Ishikawa (cell line): ENCODE measurements at regions not wholly inside any gene's neighbourhood (a gene's known extent, or its start where the extent isn't known, plus 50 kb on each side); places are given as distances from the start of the nearest gene placed in this dataset.

Experiments used
- CEBPB ChIP-seq: IDR thresholded peaks from 2 replicates; pipeline ENCODE4 v1.6.1; 2012
- EP300 ChIP-seq: IDR thresholded peaks from 2 replicates; pipeline ENCODE4 v1.6.1; 2012; ENCODE audit warnings: borderline replicate concordance
- FOXM1 ChIP-seq: IDR thresholded peaks from 2 replicates; pipeline ENCODE4 v1.6.1; 2012; ENCODE audit warnings: low read depth, borderline replicate concordance
- RAD21 ChIP-seq: IDR thresholded peaks from 2 replicates; pipeline ENCODE4 v1.6.1; 2012; ENCODE audit warnings: low read depth
- TAF1 ChIP-seq: IDR thresholded peaks from 2 replicates; pipeline ENCODE4 v1.6.1; 2012; ENCODE audit warnings: low read depth, mild to moderate bottlenecking
- TCF12 ChIP-seq: IDR thresholded peaks from 2 replicates; pipeline ENCODE4 v1.6.1; 2012; ENCODE audit warnings: low read depth
- TEAD4 ChIP-seq: IDR thresholded peaks from 2 replicates; pipeline ENCODE4 v1.6.1; 2012
- TF ChIP-seq, protein P1 (sequence below): IDR thresholded peaks from 2 replicates; pipeline ENCODE4 v1.6.1; 2012; ENCODE audit warnings: low read depth, mild to moderate bottlenecking
- TF ChIP-seq, protein P2 (sequence below): IDR thresholded peaks from 2 replicates; pipeline ENCODE4 v1.6.1; 2012

DNA sequence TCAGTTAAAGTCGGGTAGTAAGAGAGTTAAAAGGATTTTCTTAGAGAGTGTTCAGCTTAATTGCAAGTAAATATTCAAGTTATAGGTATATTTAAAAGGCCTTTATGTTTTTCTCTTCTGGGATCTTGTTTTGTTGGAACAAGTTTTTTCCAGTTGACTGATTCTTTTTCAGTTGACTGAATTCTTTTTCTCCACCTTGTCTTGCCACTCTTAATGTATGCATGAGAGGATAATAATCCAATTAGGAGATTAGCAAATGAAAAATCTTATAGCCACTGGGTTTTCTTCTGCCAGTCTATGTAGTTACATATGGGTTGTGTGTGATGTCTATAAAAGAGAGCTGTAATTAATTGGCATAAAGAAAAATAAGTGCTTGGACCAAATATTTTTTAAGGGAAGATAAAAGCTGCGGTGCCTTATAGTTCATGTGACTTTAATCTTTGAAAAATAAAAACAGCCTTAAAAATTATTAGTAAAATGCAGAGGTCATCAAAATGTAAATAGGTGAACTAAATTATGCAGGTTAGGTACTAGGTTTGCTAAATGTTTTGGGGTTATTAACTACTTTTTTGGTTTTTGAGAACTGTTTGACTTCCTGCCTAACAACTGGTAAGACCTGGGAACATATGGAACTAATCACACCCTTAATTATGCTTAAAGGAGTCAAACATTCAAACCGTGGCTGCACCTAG, 367.2 kb downstream of the HTR1B start:
- TF ChIP-seq RAD21 (no peak), CEBPB (no peak), TCF12 (no peak), EP300 (no peak), TAF1 (no peak), TEAD4 (no peak), FOXM1 (no peak)
- TF ChIP-seq, protein P1, sequence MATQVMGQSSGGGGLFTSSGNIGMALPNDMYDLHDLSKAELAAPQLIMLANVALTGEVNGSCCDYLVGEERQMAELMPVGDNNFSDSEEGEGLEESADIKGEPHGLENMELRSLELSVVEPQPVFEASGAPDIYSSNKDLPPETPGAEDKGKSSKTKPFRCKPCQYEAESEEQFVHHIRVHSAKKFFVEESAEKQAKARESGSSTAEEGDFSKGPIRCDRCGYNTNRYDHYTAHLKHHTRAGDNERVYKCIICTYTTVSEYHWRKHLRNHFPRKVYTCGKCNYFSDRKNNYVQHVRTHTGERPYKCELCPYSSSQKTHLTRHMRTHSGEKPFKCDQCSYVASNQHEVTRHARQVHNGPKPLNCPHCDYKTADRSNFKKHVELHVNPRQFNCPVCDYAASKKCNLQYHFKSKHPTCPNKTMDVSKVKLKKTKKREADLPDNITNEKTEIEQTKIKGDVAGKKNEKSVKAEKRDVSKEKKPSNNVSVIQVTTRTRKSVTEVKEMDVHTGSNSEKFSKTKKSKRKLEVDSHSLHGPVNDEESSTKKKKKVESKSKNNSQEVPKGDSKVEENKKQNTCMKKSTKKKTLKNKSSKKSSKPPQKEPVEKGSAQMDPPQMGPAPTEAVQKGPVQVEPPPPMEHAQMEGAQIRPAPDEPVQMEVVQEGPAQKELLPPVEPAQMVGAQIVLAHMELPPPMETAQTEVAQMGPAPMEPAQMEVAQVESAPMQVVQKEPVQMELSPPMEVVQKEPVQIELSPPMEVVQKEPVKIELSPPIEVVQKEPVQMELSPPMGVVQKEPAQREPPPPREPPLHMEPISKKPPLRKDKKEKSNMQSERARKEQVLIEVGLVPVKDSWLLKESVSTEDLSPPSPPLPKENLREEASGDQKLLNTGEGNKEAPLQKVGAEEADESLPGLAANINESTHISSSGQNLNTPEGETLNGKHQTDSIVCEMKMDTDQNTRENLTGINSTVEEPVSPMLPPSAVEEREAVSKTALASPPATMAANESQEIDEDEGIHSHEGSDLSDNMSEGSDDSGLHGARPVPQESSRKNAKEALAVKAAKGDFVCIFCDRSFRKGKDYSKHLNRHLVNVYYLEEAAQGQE = no peak
- TF ChIP-seq, protein P2, sequence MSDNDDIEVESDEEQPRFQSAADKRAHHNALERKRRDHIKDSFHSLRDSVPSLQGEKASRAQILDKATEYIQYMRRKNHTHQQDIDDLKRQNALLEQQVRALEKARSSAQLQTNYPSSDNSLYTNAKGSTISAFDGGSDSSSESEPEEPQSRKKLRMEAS = no peak
